K562 (cell line): ENCODE measurements at regions not wholly inside any gene's neighbourhood (a gene's known extent, or its start where the extent isn't known, plus 50 kb on each side); places are given as distances from the start of the nearest gene placed in this dataset.

Experiments
- ATAC-seq: fragments of 200-7000 bp; cut with Tn5 transposase; 3 replicates; pipeline ENCODE4 v1.9.1; 2020; ENCODE audit warnings: moderate library complexity
- BruUV-seq: library from RNA; stranded (reverse); fragments of 400-500 nt; replicated peaks from 2 replicates; lab custom pipeline; 2021; lab: Mats Ljungman, UMichigan
- CTCF ChIA-PET: fragments of 300-600 bp; formaldehyde crosslinking; extraction: SDS; loops from one replicate; lab custom pipeline; 2021; ENCODE audit warnings: low intra/inter-chr PET ratio; lab: Yijun Ruan, JAX
- POLR2A ChIA-PET: fragments of 300-600, 350-650 bp; sonication (Branson Sonifier 250); formaldehyde crosslinking; extraction: SDS; loops from one replicate; lab custom pipeline; 2021; ENCODE audit warnings: antibody characterized with exemption, inconsistent platforms; lab: Yijun Ruan, JAX
- DNase-seq, 4 experiments: peaks; one replicate each; pipeline versions ENCODE4 v3.0.0 to v3.0.0-alpha.2; 2011 to 2018; ENCODE audit warnings: low spot score in 3 of 4, mixed read lengths in 3 of 4; ENCODE audit errors: extremely low read depth in 1 of 4
- FAIRE-seq: peaks from 2 replicates; lab custom pipeline; 2011; peaks lifted over from hg19 to GRCh38; lab: Jason Lieb, UNC
- H2AFZ ChIP-seq: 2 replicates; pipeline ENCODE4 v1.6.0; 2011; ENCODE audit warnings: low read depth, low read length, control low read depth, inconsistent platforms
- H3K27ac ChIP-seq: fragments of 200-600 bp; 3 replicates; pipeline ENCODE4 v1.8.0; 2011; ENCODE audit warnings: low read depth, mild to moderate bottlenecking, control low read depth, inconsistent platforms, low read length, moderate library complexity, mixed read lengths; ENCODE audit errors: extremely low read depth
- H3K27me3 ChIP-seq, 2 experiments: fragments of 300-600 bp in 1 of 2; 2 replicates in 1 of 2; 3 replicates in 1 of 2; pipeline versions ENCODE4 v1.6.0 to v1.8.0; 2011; ENCODE audit warnings: inconsistent platforms in 2 of 2, low read length in 2 of 2, mild to moderate bottlenecking in 1 of 2, mixed read lengths in 1 of 2, moderate library complexity in 1 of 2; ENCODE audit not compliant: control insufficient read depth in 2 of 2, insufficient read depth in 2 of 2
- H3K36me3 ChIP-seq: fragments of 300-600 bp; 3 replicates; pipeline ENCODE4 v1.8.0; 2011; ENCODE audit warnings: mild to moderate bottlenecking, low read length, inconsistent platforms; ENCODE audit not compliant: control insufficient read depth, insufficient read depth
- H3K4me1 ChIP-seq, 2 experiments: fragments of 200-600 bp in 1 of 2; replicated peaks in 1 of 2; 2 replicates in 1 of 2; 3 replicates in 1 of 2; pipeline versions ENCODE4 v1.5.1 to v1.8.0; 2011; ENCODE audit warnings: inconsistent platforms in 2 of 2, low read length in 2 of 2, mild to moderate bottlenecking in 1 of 2, mixed read lengths in 1 of 2, moderate library complexity in 1 of 2; ENCODE audit not compliant: control insufficient read depth in 2 of 2, insufficient read depth in 2 of 2
- H3K4me2 ChIP-seq: 2 replicates; pipeline ENCODE4 v1.6.1; 2011; ENCODE audit warnings: low read length, control low read depth, inconsistent platforms, mixed read lengths; ENCODE audit not compliant: insufficient read depth
- H3K4me3 ChIP-seq: fragments of 200-600 bp; sonication (generic), shearing (Covaris generic); 2 replicates; pipeline ENCODE4 v1.5.1; 2016; ENCODE audit warnings: control low read depth, inconsistent platforms
- H3K79me2 ChIP-seq: fragments of 200-600 bp; 3 replicates; pipeline ENCODE4 v1.8.0; 2011; ENCODE audit warnings: low read length, inconsistent platforms; ENCODE audit not compliant: control insufficient read depth, insufficient read depth
- H3K9ac ChIP-seq, 2 experiments: 2 replicates each; pipeline versions ENCODE4 v1.6.0 to v1.6.1; 2011; ENCODE audit warnings: low read depth in 2 of 2, low read length in 2 of 2, control low read depth in 1 of 2, inconsistent platforms in 1 of 2, mild to moderate bottlenecking in 1 of 2, mixed read lengths in 1 of 2; ENCODE audit not compliant: insufficient read depth in 1 of 2
- H3K9me1 ChIP-seq: one replicate; pipeline ENCODE4 v1.6.0; 2011; ENCODE audit warnings: inconsistent platforms, mild to moderate bottlenecking, low read length, moderate library complexity; ENCODE audit not compliant: control insufficient read depth, insufficient read depth
- H3K9me3 ChIP-seq: replicated peaks from 2 replicates; pipeline ENCODE4 v1.5.1; 2011; ENCODE audit warnings: low read depth, low read length, inconsistent platforms; ENCODE audit not compliant: control insufficient read depth, insufficient read depth
- H4K20me1 ChIP-seq: replicated peaks from 2 replicates; pipeline ENCODE4 v1.6.1; 2011; ENCODE audit warnings: low read length, inconsistent platforms, mixed read lengths; ENCODE audit not compliant: control insufficient read depth, insufficient read depth
- EZH2 ChIP-seq: IDR thresholded peaks from 2 replicates; pipeline ENCODE4 v1.6.1; 2012; ENCODE audit warnings: low read depth, mild to moderate bottlenecking, inconsistent platforms, low read length, borderline replicate concordance
- MAZ ChIP-seq, 2 experiments: fragments of 450-650 bp in 1 of 2; sonication (generic) in 1 of 2; formaldehyde crosslinking; IDR thresholded peaks in 1 of 2; conservative IDR thresholded peaks in 1 of 2; 2 replicates each; pipeline versions ENCODE4 v1.4.0 to v1.5.0; 2020; ENCODE audit warnings: mild to moderate bottlenecking in 1 of 2, missing genetic modification reagents in 1 of 2
- NBN ChIP-seq: fragments of 450-650 bp; IDR thresholded peaks from 2 replicates; pipeline ENCODE4 v1.6.1; 2016; ENCODE audit warnings: low read depth, mild to moderate bottlenecking
- NCOA4 ChIP-seq: fragments of 450-650 bp; IDR thresholded peaks from 2 replicates; pipeline ENCODE4 v1.6.1; 2018; ENCODE audit warnings: mild to moderate bottlenecking; ENCODE audit not compliant: partially characterized antibody
- PRDM10 ChIP-seq: fragments of 450-650 bp; IDR thresholded peaks from 2 replicates; pipeline ENCODE4 v1.6.1; 2018; ENCODE audit not compliant: partially characterized antibody
- RNF219 ChIP-seq: fragments of 250-450 bp; sonication (Bioruptor Pico); IDR thresholded peaks from 2 replicates; pipeline ENCODE4 v1.5.0; 2022; ENCODE audit warnings: mild to moderate bottlenecking
- SRSF7 ChIP-seq: fragments of 200-400 bp; formaldehyde crosslinking; optimal IDR thresholded peaks from 2 replicates; pipeline ENCODE3; 2017; ENCODE audit warnings: mild to moderate bottlenecking, low read depth, low read length
- STAT6 ChIP-seq: sonication (generic); formaldehyde crosslinking; IDR thresholded peaks from 2 replicates; pipeline ENCODE4 v1.8.1; 2023; ENCODE audit warnings: mild to moderate bottlenecking, missing genetic modification reagents
- VEZF1 ChIP-seq: fragments of 200-800 bp; sonication (Bioruptor generic); IDR thresholded peaks from 2 replicates; pipeline ENCODE4 v1.6.1; 2017; ENCODE audit warnings: missing genetic modification characterization, missing compliant biosample characterization
- ZBTB26 ChIP-seq: fragments of 450-650 bp; formaldehyde crosslinking; IDR thresholded peaks from 2 replicates; pipeline ENCODE4 v1.4.0; 2022; ENCODE audit warnings: missing genetic modification characterization
- ZNF699 ChIP-seq: fragments of 250-450 bp; sonication (Bioruptor Pico); IDR thresholded peaks from 2 replicates; pipeline ENCODE4 v1.8.0; 2021; ENCODE audit warnings: mild to moderate bottlenecking, moderate library complexity; ENCODE audit not compliant: insufficient replicate concordance
- in situ Hi-C: fragments of 300-500 bp; cut with MboI; formaldehyde crosslinking; loops from 4 replicates; pipeline ENCODE4 v1.15.0; 2018; ENCODE audit warnings: inconsistent platforms, mixed read lengths
- intact Hi-C: fragments of 100-400 bp; cut with micrococcal nuclease; formaldehyde crosslinking; loops from 2 replicates; pipeline ENCODE4 v1.14.2; 2022

- Histone ChIP-seq H3K4me1 (no peaks in the 10 kb centered on the region), H4K20me1 (no peaks in the 10 kb centered on the region), H3K9me1 (no peaks in the 10 kb centered on the region), H3K4me2 (no peak overlapping the region), H3K79me2 (no peaks in the 10 kb centered on the region), H3K36me3 (no peaks in the 10 kb centered on the region), H3K9me3 (no peaks in the 10 kb centered on the region), H2AFZ (no peak overlapping the region), H3K4me3 (no peak overlapping the region), H3K9ac (no peak overlapping the region), H3K27ac (no peak overlapping the region), H3K27me3 (no peaks in the 10 kb centered on the region)
- DNase-seq = no peak
- in situ Hi-C loops = no loop called here
- CTCF ChIA-PET = no interaction called here
- no peak for ATAC-seq
- intact Hi-C loops = no loop called here
- FAIRE-seq = no peak
- POLR2A ChIA-PET = no interaction called here
- BruUV-seq = no TSS peak
- TF ChIP-seq MAZ (CRISPR knock-in tag; conservative IDR thresholded peaks at IDR 0.05 in 1 of 2, IDR thresholded peaks at IDR 0.05 in 1 of 2) = no peak
- TF ChIP-seq STAT6 (CRISPR knock-in tag) = no peak
- TF ChIP-seq VEZF1 (CRISPR knock-in tag) = no peak
- TF ChIP-seq EZH2 = no peak
- TF ChIP-seq ZNF699 (CRISPR knock-in tag) = no peak
- TF ChIP-seq RNF219 (CRISPR knock-in tag) = no peak
- no peak for TF ChIP-seq PRDM10
- no peak for TF ChIP-seq NBN
- no peak for TF ChIP-seq ZBTB26 (CRISPR knock-in tag)
- TF ChIP-seq SRSF7 = no peak
- TF ChIP-seq NCOA4 = no peak
Observed at GRCh38 chr10:108003576-108003975, 839.1 kb upstream of the SORCS1 start.
